HEK293T (cell line): ENCODE measurements at regions not wholly inside any gene's neighbourhood (a gene's known extent, or its start where the extent isn't known, plus 50 kb on each side); places are given as distances from the start of the nearest gene placed in this dataset.

Experiments used
- ARNT ChIP-seq: fragments of 450-650 bp; IDR thresholded peaks from 2 replicates; pipeline ENCODE4 v1.6.1; 2017; ENCODE audit warnings: mild to moderate bottlenecking
- BHLHE40 ChIP-seq: fragments of 450-650 bp; IDR thresholded peaks from 2 replicates; pipeline ENCODE4 v1.6.1; 2016; ENCODE audit warnings: mild to moderate bottlenecking, moderate library complexity, borderline replicate concordance
- CTBP1 ChIP-seq: fragments of 450-650 bp; IDR thresholded peaks from 2 replicates; pipeline ENCODE4 v1.6.1; 2016; ENCODE audit warnings: borderline replicate concordance
- ELF4 ChIP-seq: fragments of 450-650 bp; IDR thresholded peaks from 2 replicates; pipeline ENCODE4 v1.6.1; 2017; ENCODE audit warnings: antibody characterized with exemption
- FOXA1 ChIP-seq: fragments of 450-650 bp; IDR thresholded peaks from 2 replicates; pipeline ENCODE4 v1.6.1; 2016; ENCODE audit warnings: mild to moderate bottlenecking
- FOXK2 ChIP-seq: fragments of 450-650 bp; IDR thresholded peaks from 2 replicates; pipeline ENCODE4 v1.6.1; 2016; ENCODE audit warnings: mild to moderate bottlenecking
- HDGF ChIP-seq: fragments of 450-650 bp; IDR thresholded peaks from 2 replicates; pipeline ENCODE4 v1.6.1; 2017; ENCODE audit warnings: antibody characterized with exemption, borderline replicate concordance
- L3MBTL2 ChIP-seq: fragments of 450-650 bp; conservative IDR thresholded peaks from 2 replicates; pipeline ENCODE4 v1.6.1; 2016; ENCODE audit warnings: mild to moderate bottlenecking
- LEF1 ChIP-seq: fragments of 450-650 bp; IDR thresholded peaks from 2 replicates; pipeline ENCODE4 v1.6.1; 2017; ENCODE audit warnings: mild to moderate bottlenecking, borderline replicate concordance
- SP1 ChIP-seq: fragments of 450-650 bp; IDR thresholded peaks from 2 replicates; pipeline ENCODE4 v1.6.1; 2017

DNA sequence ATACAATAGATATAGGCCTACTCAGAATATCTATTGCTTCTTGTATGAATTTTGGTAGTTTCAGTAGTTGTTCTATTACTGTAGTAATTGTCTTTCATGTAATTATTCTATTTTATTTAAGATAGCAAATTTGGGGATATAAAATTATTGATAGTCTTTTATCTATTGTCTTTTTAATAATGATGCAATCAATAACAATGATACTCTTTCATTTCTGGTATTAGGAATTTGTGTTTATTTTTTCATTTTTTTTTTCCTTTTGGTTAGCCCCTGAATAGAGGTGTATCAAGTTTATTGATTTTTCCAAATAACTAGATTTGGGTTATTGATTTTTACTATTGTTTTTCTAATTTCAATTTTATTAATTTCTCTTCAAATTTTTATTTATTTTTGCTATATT lies 1503.7 kb downstream of the REEP3 start:
- TF ChIP-seq FOXA1 (no peak), LEF1 (no peak), BHLHE40 (no peak), L3MBTL2 (no peak), FOXK2 (no peak), SP1 (no peak), ELF4 (no peak), CTBP1 (no peak), HDGF (no peak), ARNT (no peak)
